ENCODE measurements at regions not wholly inside any gene's neighbourhood (a gene's known extent, or its start where the extent isn't known, plus 50 kb on each side); places are given as distances from the start of the nearest gene placed in this dataset.

GRCh38 chr2:185130685-185131084 lies 532.4 kb downstream of the ZNF804A start:
- Histone ChIP-seq H3K27ac (no peak overlapping the region), H3K4me1 (no peaks in the 10 kb centered on the region), H3K9me3 (no peaks in the 10 kb centered on the region), H3K9ac (ENCODE audit: low read depth in 2 of 2, low read length in 2 of 2) (no peak overlapping the region), H3K36me3 (no peaks in the 10 kb centered on the region), H3K27me3 (no peaks in the 10 kb centered on the region), H3K4me3 (no peak overlapping the region)
- no peak for DNase-seq
- intact Hi-C loops (cut with DNase I), result no loop called here
- TF ChIP-seq CTCF (IDR thresholded peaks at IDR 0.05), result no peak

- H3K4me1 ChIP-seq, result no peaks in the 10 kb centered on the region
- H3K4me3 ChIP-seq, result no peak overlapping the region
- H3K27ac ChIP-seq, result no peak overlapping the region
- no peaks in the 10 kb centered on the region for H3K9me3 ChIP-seq
- H3K27me3 ChIP-seq, result no peaks in the 10 kb centered on the region
- DNase-seq, result no peak
- H3K36me3 ChIP-seq, result no peaks in the 10 kb centered on the region
- intact Hi-C loops (cut with DNase I), result no loop called here
- no peak overlapping the region for H3K9ac ChIP-seq (ENCODE audit: low read depth in 2 of 2, low read length in 2 of 2)
- no peak for TF ChIP-seq CTCF (IDR thresholded peaks at IDR 0.05)
Observed at GRCh38 chr2:185132501-185133041, 534.2 kb downstream of the ZNF804A start.

GRCh38 chr2:185137700-185138099 lies 539.4 kb downstream of the ZNF804A start:
- DNase-seq, result no peak
- Histone ChIP-seq H3K4me3 (no peak overlapping the region), H3K4me1 (no peaks in the 10 kb centered on the region), H3K9ac (ENCODE audit: low read depth in 2 of 2, low read length in 2 of 2) (no peak overlapping the region), H3K27ac (no peak overlapping the region), H3K9me3 (no peaks in the 10 kb centered on the region), H3K27me3 (no peaks in the 10 kb centered on the region), H3K36me3 (no peaks in the 10 kb centered on the region)
- intact Hi-C loops (cut with DNase I), result no loop called here
- TF ChIP-seq CTCF (IDR thresholded peaks at IDR 0.05), result no peak

- Histone ChIP-seq H3K36me3 (no peaks in the 10 kb centered on the region), H3K27me3 (no peaks in the 10 kb centered on the region), H3K27ac (no peak overlapping the region), H3K4me3 (no peak overlapping the region), H3K4me1 (no peaks in the 10 kb centered on the region), H3K9me3 (no peaks in the 10 kb centered on the region), H3K9ac (ENCODE audit: low read depth in 2 of 2, low read length in 2 of 2) (no peak overlapping the region)
- TF ChIP-seq CTCF (IDR thresholded peaks at IDR 0.05), result no peak
- intact Hi-C loops (cut with DNase I), result no loop called here
- DNase-seq, result no peak
Observed at GRCh38 chr2:185142677-185143076, 544.3 kb downstream of the ZNF804A start.

GRCh38 chr2:185144159-185144919 lies 546.0 kb downstream of the ZNF804A start:
- no peak overlapping the region for H3K27ac ChIP-seq
- DNase-seq, result no peak
- no peaks in the 10 kb centered on the region for H3K27me3 ChIP-seq
- no peak for TF ChIP-seq CTCF (IDR thresholded peaks at IDR 0.05)
- no peaks in the 10 kb centered on the region for H3K4me1 ChIP-seq
- no peak overlapping the region for H3K4me3 ChIP-seq
- intact Hi-C loops (cut with DNase I), result no loop called here
- no peak overlapping the region for H3K9ac ChIP-seq (ENCODE audit: low read depth in 2 of 2, low read length in 2 of 2)
- H3K9me3 ChIP-seq, result no peaks in the 10 kb centered on the region
- no peaks in the 10 kb centered on the region for H3K36me3 ChIP-seq

Measured in colonic mucosa (tissue), 4 donors.